ENCODE measurements at regions not wholly inside any gene's neighbourhood (a gene's known extent, or its start where the extent isn't known, plus 50 kb on each side); places are given as distances from the start of the nearest gene placed in this dataset.

DNA sequence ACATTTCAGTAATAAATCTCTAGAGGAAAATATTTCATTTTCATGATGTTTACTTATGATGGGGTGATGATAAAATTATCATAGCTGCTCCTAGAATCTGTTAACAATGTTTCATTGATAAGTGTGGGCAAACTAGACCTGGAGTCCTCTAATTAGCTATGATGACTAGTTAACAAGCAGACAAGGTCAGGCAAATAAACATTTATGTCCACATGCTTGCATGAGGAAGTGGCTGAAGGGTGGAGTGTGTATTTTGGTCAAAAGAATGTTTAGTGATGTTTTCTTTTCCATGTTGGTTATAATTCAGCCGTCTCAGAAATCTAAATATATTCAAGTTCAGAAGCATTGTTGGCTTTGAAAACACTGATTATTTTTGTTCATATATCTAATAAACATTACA, 99.9 kb upstream of the FN1 start:
- TF ChIP-seq POLR2A (IDR thresholded peaks at IDR 0.05) (no peak), EP300 (IDR thresholded peaks at IDR 0.05) (no peak)

Data from ovary (tissue), 1 donor.